ENCODE measurements at regions not wholly inside any gene's neighbourhood (a gene's known extent, or its start where the extent isn't known, plus 50 kb on each side); places are given as distances from the start of the nearest gene placed in this dataset.

DNA sequence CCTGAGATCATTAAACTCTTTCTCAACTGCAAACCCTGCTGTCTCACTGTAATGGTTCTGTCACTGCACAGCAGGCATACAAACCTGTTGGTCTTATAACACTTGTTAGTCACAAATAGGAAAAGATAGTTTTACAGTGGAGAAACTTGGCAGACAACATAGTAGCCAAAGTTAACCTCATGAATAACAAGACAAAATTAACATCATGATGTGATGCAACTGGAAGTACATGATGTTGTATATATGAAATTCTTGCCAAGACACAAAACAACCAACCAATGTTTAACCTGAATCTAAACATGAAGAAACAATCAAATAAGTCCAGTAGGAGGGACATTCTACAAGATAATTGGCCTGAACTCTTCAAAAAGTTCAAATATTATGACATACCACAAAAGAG is 189.3 kb downstream of the RNF152 start:
- H3K27ac ChIP-seq (ENCODE audit: low read depth in 1 of 2, low read length in 2 of 2): no peak overlapping the region
- no peak overlapping the region for H3K4me3 ChIP-seq (ENCODE audit: low read depth in 1 of 3, low read length in 3 of 3)
- TF ChIP-seq EGR1 (IDR thresholded peaks at IDR 0.05; ENCODE audit: low read depth in 2 of 2): no peak
- TF ChIP-seq TAF1 (conservative IDR thresholded peaks at IDR 0.05): no peak
- no peak for TF ChIP-seq JUND (IDR thresholded peaks at IDR 0.05)
- TF ChIP-seq RAD21 (IDR thresholded peaks at IDR 0.05): no peak
- no peak for TF ChIP-seq HNF4A (conservative IDR thresholded peaks at IDR 0.05)
- TF ChIP-seq GABPA (IDR thresholded peaks at IDR 0.05 in 1 of 2, conservative IDR thresholded peaks at IDR 0.05 in 1 of 2): no peak
- TF ChIP-seq, protein P1, sequence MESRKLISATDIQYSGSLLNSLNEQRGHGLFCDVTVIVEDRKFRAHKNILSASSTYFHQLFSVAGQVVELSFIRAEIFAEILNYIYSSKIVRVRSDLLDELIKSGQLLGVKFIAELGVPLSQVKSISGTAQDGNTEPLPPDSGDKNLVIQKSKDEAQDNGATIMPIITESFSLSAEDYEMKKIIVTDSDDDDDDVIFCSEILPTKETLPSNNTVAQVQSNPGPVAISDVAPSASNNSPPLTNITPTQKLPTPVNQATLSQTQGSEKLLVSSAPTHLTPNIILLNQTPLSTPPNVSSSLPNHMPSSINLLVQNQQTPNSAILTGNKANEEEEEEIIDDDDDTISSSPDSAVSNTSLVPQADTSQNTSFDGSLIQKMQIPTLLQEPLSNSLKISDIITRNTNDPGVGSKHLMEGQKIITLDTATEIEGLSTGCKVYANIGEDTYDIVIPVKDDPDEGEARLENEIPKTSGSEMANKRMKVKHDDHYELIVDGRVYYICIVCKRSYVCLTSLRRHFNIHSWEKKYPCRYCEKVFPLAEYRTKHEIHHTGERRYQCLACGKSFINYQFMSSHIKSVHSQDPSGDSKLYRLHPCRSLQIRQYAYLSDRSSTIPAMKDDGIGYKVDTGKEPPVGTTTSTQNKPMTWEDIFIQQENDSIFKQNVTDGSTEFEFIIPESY (IDR thresholded peaks at IDR 0.05): no peak
- no peak for TF ChIP-seq HNF4G (IDR thresholded peaks at IDR 0.05)
- TF ChIP-seq ATF3 (IDR thresholded peaks at IDR 0.05): no peak
- no peak for TF ChIP-seq FOXA1 (IDR thresholded peaks at IDR 0.05)
- TF ChIP-seq RXRA (IDR thresholded peaks at IDR 0.05): no peak
- TF ChIP-seq, protein P2, sequence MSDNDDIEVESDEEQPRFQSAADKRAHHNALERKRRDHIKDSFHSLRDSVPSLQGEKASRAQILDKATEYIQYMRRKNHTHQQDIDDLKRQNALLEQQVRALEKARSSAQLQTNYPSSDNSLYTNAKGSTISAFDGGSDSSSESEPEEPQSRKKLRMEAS (IDR thresholded peaks at IDR 0.05): no peak
- TF ChIP-seq FOXA2 (IDR thresholded peaks at IDR 0.05): no peak
- no peak for TF ChIP-seq YY1 (IDR thresholded peaks at IDR 0.05)
- no peak for TF ChIP-seq SP1 (IDR thresholded peaks at IDR 0.05)
- DNase-seq (ENCODE audit: low spot score): no peak
- no peak overlapping the region for H3K9ac ChIP-seq (ENCODE audit: low read depth in 1 of 2, low read length in 2 of 2)
- H3K36me3 ChIP-seq (ENCODE audit: control insufficient read depth in 4 of 4, insufficient read depth in 3 of 4, low read depth in 1 of 4, low read length in 3 of 4): no peaks in the 10 kb centered on the region
- H3K27me3 ChIP-seq (ENCODE audit: control insufficient read depth in 4 of 4, insufficient read depth in 4 of 4, low read length in 3 of 4): no peaks in the 10 kb centered on the region
- no peaks in the 10 kb centered on the region for H3K9me3 ChIP-seq (ENCODE audit: control insufficient read depth in 4 of 4, low read length in 3 of 4)
- H3K4me1 ChIP-seq (ENCODE audit: control insufficient read depth in 4 of 4, insufficient read depth in 4 of 4, low read length in 3 of 4): no peaks in the 10 kb centered on the region

DNA sequence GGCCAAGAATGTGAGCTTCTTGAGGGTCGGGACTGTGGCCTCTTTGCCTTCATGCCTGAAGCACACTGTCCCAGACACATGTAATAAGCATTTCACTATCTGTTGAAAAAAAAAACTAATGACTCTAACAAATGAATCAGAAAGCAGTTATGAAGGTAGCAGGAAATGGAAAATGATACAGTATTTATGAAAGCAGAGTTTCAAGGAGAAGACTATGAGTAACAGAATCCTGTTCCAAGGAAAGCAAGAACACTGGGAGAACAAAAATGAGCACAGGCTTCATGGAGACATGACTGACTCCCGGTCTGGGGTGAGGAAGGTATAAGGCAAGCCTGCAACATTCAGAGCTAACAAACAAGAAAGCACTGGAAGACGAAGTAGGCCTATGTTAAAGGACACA is 190.8 kb downstream of the RNF152 start:
- no peaks in the 10 kb centered on the region for H3K9me3 ChIP-seq (ENCODE audit: control insufficient read depth in 4 of 4, low read length in 3 of 4)
- H3K27me3 ChIP-seq (ENCODE audit: control insufficient read depth in 4 of 4, insufficient read depth in 4 of 4, low read length in 3 of 4): no peaks in the 10 kb centered on the region
- 91% methylated on average over 3 of the region's 3 CpGs for WGBS
- no peaks in the 10 kb centered on the region for H3K36me3 ChIP-seq (ENCODE audit: control insufficient read depth in 4 of 4, insufficient read depth in 3 of 4, low read depth in 1 of 4, low read length in 3 of 4)
- TF ChIP-seq YY1 (IDR thresholded peaks at IDR 0.05) (no peak), RXRA (IDR thresholded peaks at IDR 0.05) (no peak), SP1 (IDR thresholded peaks at IDR 0.05) (no peak), RAD21 (IDR thresholded peaks at IDR 0.05) (no peak), HNF4A (conservative IDR thresholded peaks at IDR 0.05) (no peak), FOXA2 (IDR thresholded peaks at IDR 0.05) (no peak), CTCF (IDR thresholded peaks at IDR 0.05; ENCODE audit: low read depth, low read length, missing input control) (no peak), HNF4G (IDR thresholded peaks at IDR 0.05) (no peak), FOXA1 (IDR thresholded peaks at IDR 0.05) (no peak), ATF3 (IDR thresholded peaks at IDR 0.05) (no peak), REST (IDR thresholded peaks at IDR 0.05) (no peak)
- TF ChIP-seq, protein P2 (IDR thresholded peaks at IDR 0.05): no peak
- H3K27ac ChIP-seq (ENCODE audit: low read depth in 1 of 2, low read length in 2 of 2): no peak overlapping the region
- H3K9ac ChIP-seq (ENCODE audit: low read depth in 1 of 2, low read length in 2 of 2): no peak overlapping the region
- DNase-seq (ENCODE audit: low spot score): no peak
- H3K4me3 ChIP-seq (ENCODE audit: low read depth in 1 of 3, low read length in 3 of 3): no peak overlapping the region
- H3K4me1 ChIP-seq (ENCODE audit: control insufficient read depth in 4 of 4, insufficient read depth in 4 of 4, low read length in 3 of 4): no peaks in the 10 kb centered on the region

Measured in liver (tissue), 8 donors.